ENCODE measurements at regions not wholly inside any gene's neighbourhood (a gene's known extent, or its start where the extent isn't known, plus 50 kb on each side); places are given as distances from the start of the nearest gene placed in this dataset.

DNA sequence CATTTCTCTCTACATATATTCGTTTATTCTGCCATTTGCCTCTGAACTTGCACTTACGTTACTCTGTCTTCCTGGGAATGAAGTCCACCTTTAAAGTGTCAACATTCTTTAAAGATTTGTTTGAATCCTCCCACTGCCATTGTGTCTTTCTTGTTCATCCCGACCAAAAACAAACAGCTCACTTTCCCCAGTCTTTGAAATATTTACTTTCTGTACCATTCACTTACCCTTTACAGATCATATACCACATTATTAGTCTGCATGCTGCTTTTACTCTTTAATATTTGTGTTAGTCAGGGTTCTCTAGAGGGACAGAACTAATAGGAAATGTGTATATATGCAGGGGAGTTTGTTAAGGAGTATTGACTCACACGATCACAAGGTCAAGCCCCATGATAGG lies 176.6 kb upstream of the STARD13 start:
- H3K9me2 ChIP-seq (ENCODE audit: insufficient read depth, low read length): no peaks in the 10 kb centered on the region
- no peaks in the 10 kb centered on the region for H3F3A ChIP-seq (ENCODE audit: insufficient read depth, low read length, poor library complexity, severe bottlenecking)
- no peaks in the 10 kb centered on the region for H3K9me3 ChIP-seq (ENCODE audit: low read length)
- no peaks in the 10 kb centered on the region for H3K27me3 ChIP-seq (ENCODE audit: insufficient read depth, low read depth, low read length)
- no peak overlapping the region for H3K4me3 ChIP-seq (ENCODE audit: low read length)
- no peak for TF ChIP-seq TAF1 (IDR thresholded peaks at IDR 0.05; ENCODE audit: low read depth)
- TF ChIP-seq RAD21 (conservative IDR thresholded peaks at IDR 0.05): no peak
- TF ChIP-seq SMC3 (conservative IDR thresholded peaks at IDR 0.05; ENCODE audit: poor library complexity): no peak
- TF ChIP-seq, protein P1, sequence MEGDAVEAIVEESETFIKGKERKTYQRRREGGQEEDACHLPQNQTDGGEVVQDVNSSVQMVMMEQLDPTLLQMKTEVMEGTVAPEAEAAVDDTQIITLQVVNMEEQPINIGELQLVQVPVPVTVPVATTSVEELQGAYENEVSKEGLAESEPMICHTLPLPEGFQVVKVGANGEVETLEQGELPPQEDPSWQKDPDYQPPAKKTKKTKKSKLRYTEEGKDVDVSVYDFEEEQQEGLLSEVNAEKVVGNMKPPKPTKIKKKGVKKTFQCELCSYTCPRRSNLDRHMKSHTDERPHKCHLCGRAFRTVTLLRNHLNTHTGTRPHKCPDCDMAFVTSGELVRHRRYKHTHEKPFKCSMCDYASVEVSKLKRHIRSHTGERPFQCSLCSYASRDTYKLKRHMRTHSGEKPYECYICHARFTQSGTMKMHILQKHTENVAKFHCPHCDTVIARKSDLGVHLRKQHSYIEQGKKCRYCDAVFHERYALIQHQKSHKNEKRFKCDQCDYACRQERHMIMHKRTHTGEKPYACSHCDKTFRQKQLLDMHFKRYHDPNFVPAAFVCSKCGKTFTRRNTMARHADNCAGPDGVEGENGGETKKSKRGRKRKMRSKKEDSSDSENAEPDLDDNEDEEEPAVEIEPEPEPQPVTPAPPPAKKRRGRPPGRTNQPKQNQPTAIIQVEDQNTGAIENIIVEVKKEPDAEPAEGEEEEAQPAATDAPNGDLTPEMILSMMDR (IDR thresholded peaks at IDR 0.05; ENCODE audit: poor library complexity, severe bottlenecking): no peak
- H3K9ac ChIP-seq (ENCODE audit: low read length): no peak overlapping the region
- H2AFZ ChIP-seq (ENCODE audit: low read depth, low read length): no peak overlapping the region
- no peaks in the 10 kb centered on the region for H3K79me2 ChIP-seq (replicated peaks; ENCODE audit: insufficient read depth, low read length)
- no peaks in the 10 kb centered on the region for H4K20me1 ChIP-seq (ENCODE audit: insufficient read depth)
- H3K36me3 ChIP-seq (ENCODE audit: insufficient read depth, low read length): no peaks in the 10 kb centered on the region
- no peak overlapping the region for H3K27ac ChIP-seq (ENCODE audit: low read length)
- H3K4me2 ChIP-seq (ENCODE audit: low read length): no peak overlapping the region

DNA sequence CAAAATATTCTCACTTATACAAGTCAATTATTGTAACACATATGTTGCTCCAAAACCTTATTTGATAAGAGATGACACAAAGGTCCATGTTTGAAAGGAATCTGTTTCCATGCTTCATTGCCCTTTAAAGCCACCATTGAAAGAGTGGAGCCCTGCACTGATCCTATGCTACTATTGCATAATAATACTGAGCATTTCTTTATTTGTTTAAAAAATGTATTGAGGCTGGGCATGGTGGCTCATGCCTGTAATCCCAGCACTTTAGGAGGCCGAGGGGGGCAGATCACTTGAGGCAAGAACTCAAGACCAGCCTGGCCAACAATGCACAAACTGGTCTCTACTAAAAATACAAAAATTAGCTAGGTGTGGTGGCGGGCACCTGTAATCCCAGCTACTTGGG lies 178.8 kb upstream of the STARD13 start:
- Histone ChIP-seq H3K36me3 (ENCODE audit: insufficient read depth, low read length) (no peaks in the 10 kb centered on the region), H2AFZ (ENCODE audit: low read depth, low read length) (no peak overlapping the region), H3K27me3 (ENCODE audit: insufficient read depth, low read depth, low read length) (no peaks in the 10 kb centered on the region), H3K9ac (ENCODE audit: low read length) (no peak overlapping the region), H4K20me1 (ENCODE audit: insufficient read depth) (no peaks in the 10 kb centered on the region), H3K9me2 (ENCODE audit: insufficient read depth, low read length) (no peaks in the 10 kb centered on the region), H3K4me3 (ENCODE audit: low read length) (no peak overlapping the region), H3K79me2 (replicated peaks; ENCODE audit: insufficient read depth, low read length) (no peaks in the 10 kb centered on the region), H3K9me3 (ENCODE audit: low read length) (no peaks in the 10 kb centered on the region), H3F3A (ENCODE audit: insufficient read depth, low read length, poor library complexity, severe bottlenecking) (no peaks in the 10 kb centered on the region), H3K4me2 (ENCODE audit: low read length) (no peak overlapping the region), H3K27ac (ENCODE audit: low read length) (no peak overlapping the region)
- TF ChIP-seq, protein P2, sequence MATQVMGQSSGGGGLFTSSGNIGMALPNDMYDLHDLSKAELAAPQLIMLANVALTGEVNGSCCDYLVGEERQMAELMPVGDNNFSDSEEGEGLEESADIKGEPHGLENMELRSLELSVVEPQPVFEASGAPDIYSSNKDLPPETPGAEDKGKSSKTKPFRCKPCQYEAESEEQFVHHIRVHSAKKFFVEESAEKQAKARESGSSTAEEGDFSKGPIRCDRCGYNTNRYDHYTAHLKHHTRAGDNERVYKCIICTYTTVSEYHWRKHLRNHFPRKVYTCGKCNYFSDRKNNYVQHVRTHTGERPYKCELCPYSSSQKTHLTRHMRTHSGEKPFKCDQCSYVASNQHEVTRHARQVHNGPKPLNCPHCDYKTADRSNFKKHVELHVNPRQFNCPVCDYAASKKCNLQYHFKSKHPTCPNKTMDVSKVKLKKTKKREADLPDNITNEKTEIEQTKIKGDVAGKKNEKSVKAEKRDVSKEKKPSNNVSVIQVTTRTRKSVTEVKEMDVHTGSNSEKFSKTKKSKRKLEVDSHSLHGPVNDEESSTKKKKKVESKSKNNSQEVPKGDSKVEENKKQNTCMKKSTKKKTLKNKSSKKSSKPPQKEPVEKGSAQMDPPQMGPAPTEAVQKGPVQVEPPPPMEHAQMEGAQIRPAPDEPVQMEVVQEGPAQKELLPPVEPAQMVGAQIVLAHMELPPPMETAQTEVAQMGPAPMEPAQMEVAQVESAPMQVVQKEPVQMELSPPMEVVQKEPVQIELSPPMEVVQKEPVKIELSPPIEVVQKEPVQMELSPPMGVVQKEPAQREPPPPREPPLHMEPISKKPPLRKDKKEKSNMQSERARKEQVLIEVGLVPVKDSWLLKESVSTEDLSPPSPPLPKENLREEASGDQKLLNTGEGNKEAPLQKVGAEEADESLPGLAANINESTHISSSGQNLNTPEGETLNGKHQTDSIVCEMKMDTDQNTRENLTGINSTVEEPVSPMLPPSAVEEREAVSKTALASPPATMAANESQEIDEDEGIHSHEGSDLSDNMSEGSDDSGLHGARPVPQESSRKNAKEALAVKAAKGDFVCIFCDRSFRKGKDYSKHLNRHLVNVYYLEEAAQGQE (IDR thresholded peaks at IDR 0.05; ENCODE audit: borderline replicate concordance): no peak
- TF ChIP-seq EP300 (conservative IDR thresholded peaks at IDR 0.05; ENCODE audit: poor library complexity, severe bottlenecking): no peak
- TF ChIP-seq, protein P1 (IDR thresholded peaks at IDR 0.05; ENCODE audit: poor library complexity, severe bottlenecking): no peak

DNA sequence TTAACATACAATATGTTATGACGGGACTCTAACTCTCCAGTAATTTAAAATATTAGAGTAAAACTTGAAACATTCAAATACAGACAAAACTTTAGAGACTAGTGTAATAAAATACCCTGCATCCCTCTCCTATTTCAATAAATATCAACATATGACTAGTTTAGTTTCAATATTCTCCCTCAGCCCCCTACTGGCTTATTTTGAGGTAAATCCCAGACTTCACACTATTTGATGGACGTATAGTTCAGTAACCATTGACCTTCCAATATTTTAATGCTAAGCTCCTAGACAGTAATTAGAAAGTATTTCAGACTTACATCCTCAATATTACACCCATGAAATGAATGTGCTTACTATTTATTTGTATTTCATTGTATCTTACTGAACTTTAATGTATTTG lies 180.7 kb upstream of the STARD13 start:
- H4K20me1 ChIP-seq (ENCODE audit: insufficient read depth): no peaks in the 10 kb centered on the region
- no peak overlapping the region for H3K4me3 ChIP-seq (ENCODE audit: low read length)
- H3K27ac ChIP-seq (ENCODE audit: low read length): no peak overlapping the region
- H3K9ac ChIP-seq (ENCODE audit: low read length): no peak overlapping the region
- no peak overlapping the region for H2AFZ ChIP-seq (ENCODE audit: low read depth, low read length)
- no peaks in the 10 kb centered on the region for H3K9me2 ChIP-seq (ENCODE audit: insufficient read depth, low read length)
- no peaks in the 10 kb centered on the region for H3K36me3 ChIP-seq (ENCODE audit: insufficient read depth, low read length)
- H3K79me2 ChIP-seq (replicated peaks; ENCODE audit: insufficient read depth, low read length): no peaks in the 10 kb centered on the region
- no peak overlapping the region for H3K4me2 ChIP-seq (ENCODE audit: low read length)
- TF ChIP-seq, protein P2 (IDR thresholded peaks at IDR 0.05; ENCODE audit: borderline replicate concordance): no peak
- no peak for TF ChIP-seq MXI1 (conservative IDR thresholded peaks at IDR 0.05; ENCODE audit: poor library complexity, severe bottlenecking)
- TF ChIP-seq RAD21 (conservative IDR thresholded peaks at IDR 0.05): no peak
- TF ChIP-seq SMC3 (conservative IDR thresholded peaks at IDR 0.05; ENCODE audit: poor library complexity): no peak
- TF ChIP-seq EP300 (conservative IDR thresholded peaks at IDR 0.05; ENCODE audit: poor library complexity, severe bottlenecking): no peak
- no peak for TF ChIP-seq TAF1 (IDR thresholded peaks at IDR 0.05; ENCODE audit: low read depth)
- TF ChIP-seq POLR2AphosphoS5 (IDR thresholded peaks at IDR 0.05): no peak
- no peaks in the 10 kb centered on the region for H3K9me3 ChIP-seq (ENCODE audit: low read length)
- no peaks in the 10 kb centered on the region for H3F3A ChIP-seq (ENCODE audit: insufficient read depth, low read length, poor library complexity, severe bottlenecking)
- no peaks in the 10 kb centered on the region for H3K27me3 ChIP-seq (ENCODE audit: insufficient read depth, low read depth, low read length)
